GM23338 (cell line): ENCODE measurements at regions not wholly inside any gene's neighbourhood (a gene's known extent, or its start where the extent isn't known, plus 50 kb on each side); places are given as distances from the start of the nearest gene placed in this dataset.

Experiments
- ATAC-seq: fragments of 200-7000 bp; cut with Tn5 transposase; 3 replicates; pipeline ENCODE4 v1.9.1; 2020
- DNase-seq: peaks from one replicate; pipeline ENCODE4 v3.0.0-alpha.2; 2015; ENCODE audit warnings: low spot score
- H2AFZ ChIP-seq: fragments of 200-600 bp; sonication (generic); 2 replicates; pipeline ENCODE4 v1.8.0; 2016; ENCODE audit warnings: antibody characterized with exemption, mild to moderate bottlenecking, moderate library complexity
- H3F3A ChIP-seq: fragments of 200-600 bp; sonication (generic); replicated peaks from 2 replicates; pipeline ENCODE4 v1.8.0; 2017; ENCODE audit warnings: antibody characterized with exemption, mixed run types, low read depth
- H3K27ac ChIP-seq: fragments of 200-600 bp; sonication (generic); 2 replicates; pipeline ENCODE4 v1.6.1; 2016; ENCODE audit warnings: low read depth
- H3K27me3 ChIP-seq: fragments of 200-600 bp; sonication (generic); 2 replicates; pipeline ENCODE4 v1.8.0; 2016; ENCODE audit warnings: mild to moderate bottlenecking, mixed run types, moderate library complexity; ENCODE audit not compliant: insufficient read depth
- H3K36me3 ChIP-seq: fragments of 200-600 bp; sonication (generic); 2 replicates; pipeline ENCODE4 v1.8.0; 2016; ENCODE audit warnings: mild to moderate bottlenecking; ENCODE audit not compliant: insufficient read depth
- H3K4me1 ChIP-seq: fragments of 200-600 bp; sonication (generic); 2 replicates; pipeline ENCODE4 v1.8.0; 2016; ENCODE audit warnings: mild to moderate bottlenecking, moderate library complexity; ENCODE audit not compliant: insufficient read depth
- H3K4me2 ChIP-seq: fragments of 200-600 bp; sonication (generic); 2 replicates; pipeline ENCODE4 v1.7.1; 2017; ENCODE audit warnings: mixed run types
- H3K4me3 ChIP-seq: fragments of 200-600 bp; sonication (generic); 2 replicates; pipeline ENCODE4 v1.6.1; 2016; ENCODE audit warnings: mixed run types
- H3K79me2 ChIP-seq: fragments of 200-600 bp; sonication (generic); replicated peaks from 2 replicates; pipeline ENCODE4 v1.8.0; 2017; ENCODE audit warnings: mild to moderate bottlenecking; ENCODE audit not compliant: insufficient read depth
- H3K9me2 ChIP-seq: fragments of 200-600 bp; sonication (generic); 2 replicates; pipeline ENCODE4 v1.8.0; 2017; ENCODE audit not compliant: insufficient read depth
- H4K20me1 ChIP-seq: fragments of 200-600 bp; sonication (generic); replicated peaks from 2 replicates; pipeline ENCODE4 v1.8.0; 2017; ENCODE audit warnings: mild to moderate bottlenecking; ENCODE audit not compliant: insufficient read depth
- H3K27ac Mint-ChIP-seq: 2 replicates; pipeline ENCODE4 v1.8.0; 2020; ENCODE audit warnings: inconsistent platforms, mild to moderate bottlenecking, moderate library complexity, mixed read lengths
- H3K27me3 Mint-ChIP-seq: 3 replicates; pipeline ENCODE4 v1.8.0; 2022; ENCODE audit warnings: low read depth, mild to moderate bottlenecking, moderate library complexity, mixed read lengths, inconsistent platforms; ENCODE audit not compliant: insufficient read depth, poor library complexity
- H3K36me3 Mint-ChIP-seq: 3 replicates; pipeline ENCODE4 v1.8.0; 2021; ENCODE audit warnings: low read depth, mild to moderate bottlenecking, inconsistent platforms, moderate library complexity, mixed read lengths
- H3K4me1 Mint-ChIP-seq: 3 replicates; pipeline ENCODE4 v1.8.0; 2020; ENCODE audit warnings: mild to moderate bottlenecking, inconsistent platforms, mixed read lengths
- H3K4me3 Mint-ChIP-seq: 3 replicates; pipeline ENCODE4 v1.8.0; 2021; ENCODE audit warnings: moderate library complexity, mild to moderate bottlenecking, inconsistent platforms, mixed read lengths
- H3K9me3 Mint-ChIP-seq: 3 replicates; pipeline ENCODE4 v1.8.0; 2020; ENCODE audit warnings: moderate library complexity, mild to moderate bottlenecking, inconsistent platforms, mixed read lengths
- CREB1 ChIP-seq: fragments of 250-450 bp; sonication (Bioruptor Pico); IDR thresholded peaks from 2 replicates; pipeline ENCODE4 v1.5.0; 2020; ENCODE audit warnings: low read depth, mild to moderate bottlenecking, moderate library complexity
- CTCF ChIP-seq, 2 experiments: fragments of 200-600 bp in 1 of 2; sonication (generic) in 1 of 2; conservative IDR thresholded peaks; 2 replicates each; pipeline versions ENCODE4 v1.5.1 to v1.6.1; 2016 to 2017; ENCODE audit warnings: antibody characterized with exemption in 2 of 2, low read depth in 2 of 2, mild to moderate bottlenecking in 2 of 2, moderate library complexity in 1 of 2
- EZH2phosphoT487 ChIP-seq: fragments of 200-600 bp; sonication (generic); IDR thresholded peaks from one replicate; pipeline ENCODE4 v1.8.1; 2018; ENCODE audit warnings: antibody characterized with exemption; ENCODE audit not compliant: unreplicated experiment
- JUNB ChIP-seq: IDR thresholded peaks from one replicate; pipeline ENCODE4 v1.6.1; 2016; ENCODE audit warnings: antibody characterized with exemption; ENCODE audit not compliant: unreplicated experiment
- POLR2AphosphoS5 ChIP-seq: IDR thresholded peaks from 2 replicates; pipeline ENCODE4 v1.6.1; 2016; ENCODE audit warnings: antibody characterized with exemption, low read depth
- STAT1 ChIP-seq: IDR thresholded peaks from one replicate; pipeline ENCODE4 v1.6.1; 2016; ENCODE audit warnings: antibody characterized with exemption; ENCODE audit not compliant: unreplicated experiment
- ZNF331 ChIP-seq: fragments of 250-450 bp; sonication (Bioruptor Pico); IDR thresholded peaks from 2 replicates; pipeline ENCODE4 v1.5.0; 2020; ENCODE audit warnings: low read depth, mild to moderate bottlenecking, moderate library complexity
- ZNF462 ChIP-seq: fragments of 250-450 bp; sonication (Bioruptor Pico); IDR thresholded peaks from 2 replicates; pipeline ENCODE4 v1.5.0; 2020; ENCODE audit warnings: mild to moderate bottlenecking, moderate library complexity
- TF ChIP-seq, protein P1 (sequence below): IDR thresholded peaks from 2 replicates; pipeline ENCODE4 v1.6.1; 2016; ENCODE audit warnings: antibody characterized with exemption

- peaks cover 4% of the 10 kb centered on the region; the same call in 1 of the 3 replicates for H3K4me1 Mint-ChIP-seq
- H3K4me3 ChIP-seq = no peak overlapping the region
- H3K4me3 Mint-ChIP-seq = no peak overlapping the region
- DNase-seq (no peak), ATAC-seq (no peak)
- no peak overlapping the region for H3K4me2 ChIP-seq
- H3K27ac ChIP-seq = no peak overlapping the region
- no peaks in the 10 kb centered on the region for H3F3A ChIP-seq
- no peak for TF ChIP-seq ZNF331
- TF ChIP-seq, protein P1, sequence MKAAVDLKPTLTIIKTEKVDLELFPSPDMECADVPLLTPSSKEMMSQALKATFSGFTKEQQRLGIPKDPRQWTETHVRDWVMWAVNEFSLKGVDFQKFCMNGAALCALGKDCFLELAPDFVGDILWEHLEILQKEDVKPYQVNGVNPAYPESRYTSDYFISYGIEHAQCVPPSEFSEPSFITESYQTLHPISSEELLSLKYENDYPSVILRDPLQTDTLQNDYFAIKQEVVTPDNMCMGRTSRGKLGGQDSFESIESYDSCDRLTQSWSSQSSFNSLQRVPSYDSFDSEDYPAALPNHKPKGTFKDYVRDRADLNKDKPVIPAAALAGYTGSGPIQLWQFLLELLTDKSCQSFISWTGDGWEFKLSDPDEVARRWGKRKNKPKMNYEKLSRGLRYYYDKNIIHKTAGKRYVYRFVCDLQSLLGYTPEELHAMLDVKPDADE = no peak
- TF ChIP-seq CTCF (conservative IDR thresholded peaks at IDR 0.05; ENCODE audit: low read depth in 2 of 2) = no peak
- TF ChIP-seq CREB1 (CRISPR knock-in tag) = no peak
- no peak for TF ChIP-seq STAT1
- TF ChIP-seq JUNB = no peak
- no peak for TF ChIP-seq POLR2AphosphoS5
- H3K36me3 Mint-ChIP-seq = no peaks in the 10 kb centered on the region
- 0 out of 2 replicates have a peak, but pooled peaks cover 3% of the 10 kb centered on the region for H3K4me1 ChIP-seq
- no peaks in the 10 kb centered on the region for H3K36me3 ChIP-seq
- no peaks in the 10 kb centered on the region for H3K27me3 Mint-ChIP-seq
- peaks cover 3% of the 10 kb centered on the region; the same call in 1 of the 3 replicates for H3K9me3 Mint-ChIP-seq
- H3K79me2 ChIP-seq = no peaks in the 10 kb centered on the region
- no peaks in the 10 kb centered on the region for H3K27me3 ChIP-seq
- no peaks in the 10 kb centered on the region for H4K20me1 ChIP-seq
- no peaks in the 10 kb centered on the region for H3K9me2 ChIP-seq
- no peak overlapping the region for H3K27ac Mint-ChIP-seq
- H2AFZ ChIP-seq = no peak overlapping the region
Observed at GRCh38 chr9:28037968-28038367, 464.7 kb upstream of the C9orf72 start.

- no peak for ATAC-seq
- Mint-ChIP-seq H3K4me3 (no peak overlapping the region), H3K27me3 (no peaks in the 10 kb centered on the region), H3K36me3 (no peaks in the 10 kb centered on the region), H3K4me1 (no peaks in the 10 kb centered on the region), H3K27ac (no peak overlapping the region; the same call in 1 of the 2 replicates), H3K9me3 (no peaks in the 10 kb centered on the region)
- peaks cover 7% of the 10 kb centered on the region; the same call in 1 of the 2 replicates for H3K9me2 ChIP-seq
- no peak overlapping the region for H3K4me2 ChIP-seq
- no peaks in the 10 kb centered on the region for H3K36me3 ChIP-seq
- H4K20me1 ChIP-seq = no peaks in the 10 kb centered on the region; the same call in 1 of the 2 replicates
- no peak overlapping the region for H3K4me3 ChIP-seq
- H2AFZ ChIP-seq = 0 out of 2 replicates have a peak overlapping the region, but pooled peaks have one; percentile 74
- H3K27ac ChIP-seq = no peak overlapping the region
- H3K4me1 ChIP-seq = no peaks in the 10 kb centered on the region
- no peaks in the 10 kb centered on the region for H3K79me2 ChIP-seq
- DNase-seq = no peak
- no peaks in the 10 kb centered on the region for H3F3A ChIP-seq
- H3K27me3 ChIP-seq = no peaks in the 10 kb centered on the region
- no peak for TF ChIP-seq CTCF (conservative IDR thresholded peaks at IDR 0.05; ENCODE audit: low read depth in 2 of 2)
- TF ChIP-seq, protein P1 = no peak
- no peak for TF ChIP-seq ZNF462 (CRISPR knock-in tag)
- no peak for TF ChIP-seq STAT1
- no peak for TF ChIP-seq CREB1 (CRISPR knock-in tag)
- no peak for TF ChIP-seq EZH2phosphoT487
Observed at GRCh38 chr9:28045051-28045450, 471.8 kb upstream of the C9orf72 start.
